Karpas-422 (cell line): ENCODE measurements at regions not wholly inside any gene's neighbourhood (a gene's known extent, or its start where the extent isn't known, plus 50 kb on each side); places are given as distances from the start of the nearest gene placed in this dataset.

Experiments used
- DNase-seq: peaks from one replicate; pipeline ENCODE4 v3.0.0-alpha.2; 2015
- H2AFZ ChIP-seq: fragments of 200-600 bp; sonication (generic); 2 replicates; pipeline ENCODE4 v1.6.1; 2014; ENCODE audit warnings: antibody characterized with exemption, low read length, mixed read lengths
- H3K27ac ChIP-seq: fragments of 200-600 bp; sonication (generic); 2 replicates; pipeline ENCODE4 v1.5.1; 2014; ENCODE audit warnings: mild to moderate bottlenecking, low read length, moderate library complexity
- H3K27me3 ChIP-seq: fragments of 200-600 bp; sonication (generic); 2 replicates; pipeline ENCODE4 v1.6.1; 2014; ENCODE audit warnings: low read length, mixed read lengths
- H3K36me3 ChIP-seq: fragments of 200-600 bp; sonication (generic); 2 replicates; pipeline ENCODE4 v1.6.1; 2014; ENCODE audit warnings: low read length, mixed read lengths; ENCODE audit not compliant: insufficient read depth
- H3K4me1 ChIP-seq: fragments of 200-600 bp; sonication (generic); 2 replicates; pipeline ENCODE4 v1.6.1; 2014; ENCODE audit warnings: mild to moderate bottlenecking, low read length, mixed read lengths
- H3K4me2 ChIP-seq: fragments of 200-600 bp; sonication (generic); 2 replicates; pipeline ENCODE4 v1.6.1; 2014; ENCODE audit warnings: low read length, low read depth, mild to moderate bottlenecking; ENCODE audit not compliant: poor library complexity, severe bottlenecking
- H3K4me3 ChIP-seq: fragments of 200-600 bp; sonication (generic); 2 replicates; pipeline ENCODE4 v1.5.1; 2014; ENCODE audit warnings: mild to moderate bottlenecking, antibody characterized with exemption, low read length, mixed read lengths
- H3K79me2 ChIP-seq: fragments of 200-600 bp; sonication (generic); 2 replicates; pipeline ENCODE4 v1.6.1; 2014; ENCODE audit warnings: mild to moderate bottlenecking, low read length, mixed read lengths
- H3K9ac ChIP-seq: fragments of 200-600 bp; sonication (generic); 2 replicates; pipeline ENCODE4 v1.6.0; 2014; ENCODE audit warnings: low read length
- H3K9me2 ChIP-seq: fragments of 200-600 bp; sonication (generic), shearing (Covaris generic); replicated peaks from 2 replicates; pipeline ENCODE4 v1.6.0; 2014; ENCODE audit warnings: mild to moderate bottlenecking, low read length, moderate library complexity; ENCODE audit not compliant: insufficient read depth
- H3K9me3 ChIP-seq: fragments of 300-700, 200-600 bp; sonication (generic); 2 replicates; pipeline ENCODE4 v1.6.1; 2014; ENCODE audit warnings: low read length, mixed read lengths
- H4K20me1 ChIP-seq: fragments of 200-600 bp; sonication (generic); 2 replicates; pipeline ENCODE4 v1.6.1; 2014; ENCODE audit warnings: mild to moderate bottlenecking, antibody characterized with exemption, low read length, low read depth; ENCODE audit not compliant: insufficient read depth

GRCh38 chr13:72156760-72157159 is 289.8 kb upstream of the DACH1 start:
- no peak overlapping the region for H2AFZ ChIP-seq
- H4K20me1 ChIP-seq: no peaks in the 10 kb centered on the region
- no peaks in the 10 kb centered on the region for H3K79me2 ChIP-seq
- no peak overlapping the region for H3K4me3 ChIP-seq
- H3K9me3 ChIP-seq: no peaks in the 10 kb centered on the region
- no peak overlapping the region for H3K4me2 ChIP-seq
- no peak overlapping the region for H3K27ac ChIP-seq
- H3K27me3 ChIP-seq: no peaks in the 10 kb centered on the region
- no peaks in the 10 kb centered on the region for H3K4me1 ChIP-seq
- H3K9ac ChIP-seq: no peak overlapping the region
- no peak for DNase-seq
- no peaks in the 10 kb centered on the region for H3K36me3 ChIP-seq
- H3K9me2 ChIP-seq: no peaks in the 10 kb centered on the region; the same call in 1 of the 2 replicates

- no peaks in the 10 kb centered on the region for H3K36me3 ChIP-seq
- no peak overlapping the region for H3K4me3 ChIP-seq
- H3K9me3 ChIP-seq: no peaks in the 10 kb centered on the region
- H3K4me2 ChIP-seq: no peak overlapping the region
- DNase-seq: no peak
- H3K4me1 ChIP-seq: no peaks in the 10 kb centered on the region
- H3K27me3 ChIP-seq: no peaks in the 10 kb centered on the region
- H4K20me1 ChIP-seq: no peaks in the 10 kb centered on the region
- H3K79me2 ChIP-seq: no peaks in the 10 kb centered on the region
- no peaks in the 10 kb centered on the region; the same call in 1 of the 2 replicates for H3K9me2 ChIP-seq
- H3K27ac ChIP-seq: no peak overlapping the region
- no peak overlapping the region for H3K9ac ChIP-seq
- no peak overlapping the region for H2AFZ ChIP-seq
Measured at GRCh38 chr13:72153272-72153671, 286.3 kb upstream of the DACH1 start.

- no peak overlapping the region for H2AFZ ChIP-seq
- H3K4me1 ChIP-seq: no peaks in the 10 kb centered on the region
- H3K27me3 ChIP-seq: no peaks in the 10 kb centered on the region
- no peaks in the 10 kb centered on the region for H3K9me3 ChIP-seq
- H3K4me3 ChIP-seq: no peak overlapping the region
- DNase-seq: no peak
- H3K27ac ChIP-seq: no peak overlapping the region
- no peak overlapping the region for H3K4me2 ChIP-seq
- H3K9ac ChIP-seq: no peak overlapping the region
- H3K79me2 ChIP-seq: no peaks in the 10 kb centered on the region
- H4K20me1 ChIP-seq: no peaks in the 10 kb centered on the region
- H3K9me2 ChIP-seq: no peaks in the 10 kb centered on the region; the same call in 1 of the 2 replicates
- H3K36me3 ChIP-seq: no peaks in the 10 kb centered on the region
Measured at GRCh38 chr13:72151241-72151640, 284.2 kb upstream of the DACH1 start.

- no peak overlapping the region for H3K9ac ChIP-seq
- H4K20me1 ChIP-seq: no peaks in the 10 kb centered on the region
- no peaks in the 10 kb centered on the region for H3K4me1 ChIP-seq
- H3K27ac ChIP-seq: no peak overlapping the region
- H3K9me2 ChIP-seq: no peaks in the 10 kb centered on the region; the same call in 1 of the 2 replicates
- no peaks in the 10 kb centered on the region for H3K36me3 ChIP-seq
- H3K4me2 ChIP-seq: no peak overlapping the region
- H2AFZ ChIP-seq: no peak overlapping the region
- H3K4me3 ChIP-seq: no peak overlapping the region
- H3K79me2 ChIP-seq: no peaks in the 10 kb centered on the region
- no peak for DNase-seq
- no peaks in the 10 kb centered on the region for H3K9me3 ChIP-seq
- no peaks in the 10 kb centered on the region for H3K27me3 ChIP-seq
Measured at GRCh38 chr13:72150502-72150901, 283.5 kb upstream of the DACH1 start.

- no peaks in the 10 kb centered on the region; the same call in 1 of the 2 replicates for H3K9me3 ChIP-seq
- no peaks in the 10 kb centered on the region for H3K27me3 ChIP-seq
- no peaks in the 10 kb centered on the region for H4K20me1 ChIP-seq
- H2AFZ ChIP-seq: no peak overlapping the region
- no peak overlapping the region for H3K4me2 ChIP-seq
- no peak overlapping the region for H3K4me3 ChIP-seq
- H3K9ac ChIP-seq: no peak overlapping the region
- H3K27ac ChIP-seq: no peak overlapping the region
- no peak for DNase-seq
- no peaks in the 10 kb centered on the region for H3K4me1 ChIP-seq
- no peaks in the 10 kb centered on the region for H3K79me2 ChIP-seq
- H3K9me2 ChIP-seq: no peaks in the 10 kb centered on the region; the same call in 1 of the 2 replicates
- no peaks in the 10 kb centered on the region for H3K36me3 ChIP-seq
Measured at GRCh38 chr13:72149701-72150100, 282.7 kb upstream of the DACH1 start.

GRCh38 chr13:72146816-72147215 is 279.8 kb upstream of the DACH1 start:
- Histone ChIP-seq H3K4me1 (no peaks in the 10 kb centered on the region), H3K9me2 (no peaks in the 10 kb centered on the region; the same call in 1 of the 2 replicates), H4K20me1 (no peaks in the 10 kb centered on the region), H3K9ac (no peak overlapping the region), H3K4me2 (no peak overlapping the region), H3K9me3 (peaks cover 3% of the 10 kb centered on the region; the same call in 1 of the 2 replicates), H3K27ac (no peak overlapping the region), H2AFZ (no peak overlapping the region), H3K79me2 (no peaks in the 10 kb centered on the region), H3K4me3 (no peak overlapping the region), H3K27me3 (no peaks in the 10 kb centered on the region), H3K36me3 (no peaks in the 10 kb centered on the region)
- no peak for DNase-seq

- Histone ChIP-seq H3K79me2 (no peaks in the 10 kb centered on the region), H3K9me3 (peaks cover 3% of the 10 kb centered on the region; the same call in 1 of the 2 replicates), H3K9ac (no peak overlapping the region), H3K27ac (no peak overlapping the region), H4K20me1 (no peaks in the 10 kb centered on the region), H3K9me2 (no peaks in the 10 kb centered on the region; the same call in 1 of the 2 replicates), H3K4me2 (no peak overlapping the region), H3K4me1 (no peaks in the 10 kb centered on the region), H3K27me3 (no peaks in the 10 kb centered on the region), H2AFZ (no peak overlapping the region), H3K36me3 (no peaks in the 10 kb centered on the region), H3K4me3 (no peak overlapping the region)
- DNase-seq: no peak
Measured at GRCh38 chr13:72145383-72145782, 278.4 kb upstream of the DACH1 start.

- Histone ChIP-seq H3K9ac (no peak overlapping the region), H4K20me1 (no peaks in the 10 kb centered on the region), H3K4me3 (no peak overlapping the region), H3K4me2 (no peak overlapping the region), H2AFZ (no peak overlapping the region), H3K4me1 (no peaks in the 10 kb centered on the region), H3K9me3 (peaks cover 3% of the 10 kb centered on the region; the same call in 1 of the 2 replicates), H3K36me3 (no peaks in the 10 kb centered on the region), H3K9me2 (no peaks in the 10 kb centered on the region; the same call in 1 of the 2 replicates), H3K27me3 (no peaks in the 10 kb centered on the region), H3K27ac (no peak overlapping the region), H3K79me2 (no peaks in the 10 kb centered on the region)
- no peak for DNase-seq
Measured at GRCh38 chr13:72144636-72145035, 277.6 kb upstream of the DACH1 start.
